WERI-Rb-1 (cell line): ENCODE measurements at regions not wholly inside any gene's neighbourhood (a gene's known extent, or its start where the extent isn't known, plus 50 kb on each side); places are given as distances from the start of the nearest gene placed in this dataset.

ENCODE experiments used
- DNase-seq: peaks from one replicate; pipeline ENCODE4 v3.0.0-alpha.2; 2020
- H3K27ac ChIP-seq: fragments of 250-450 bp; sonication (Bioruptor Pico); 2 replicates; pipeline ENCODE4 v1.5.1; 2020; ENCODE audit warnings: mild to moderate bottlenecking, moderate library complexity
- H3K27me3 ChIP-seq: fragments of 250-450 bp; sonication (Bioruptor Pico); 2 replicates; pipeline ENCODE4 v1.5.1; 2021; ENCODE audit warnings: mild to moderate bottlenecking, low read depth, moderate library complexity; ENCODE audit not compliant: insufficient read depth, severe bottlenecking
- H3K36me3 ChIP-seq: fragments of 250-450 bp; sonication (Bioruptor Pico); 2 replicates; pipeline ENCODE4 v1.5.1; 2020; ENCODE audit warnings: mild to moderate bottlenecking, moderate library complexity
- H3K4me3 ChIP-seq: 2 replicates; pipeline ENCODE4 v1.5.1; 2011; ENCODE audit warnings: low read depth, mild to moderate bottlenecking, control low read depth, low read length
- H3K9me3 ChIP-seq: fragments of 250-450 bp; sonication (Bioruptor Pico); 2 replicates; pipeline ENCODE4 v1.5.1; 2021; ENCODE audit warnings: mild to moderate bottlenecking, moderate library complexity; ENCODE audit not compliant: severe bottlenecking
- TF ChIP-seq, protein P1 (sequence below): IDR thresholded peaks from 2 replicates; pipeline ENCODE4 v1.5.1; 2011; ENCODE audit warnings: low read depth, mild to moderate bottlenecking, control low read depth, inconsistent platforms, low read length

GRCh38 chr5:28380167-28380566, 1341.8 kb upstream of the CDH9 start:
- TF ChIP-seq, protein P1, sequence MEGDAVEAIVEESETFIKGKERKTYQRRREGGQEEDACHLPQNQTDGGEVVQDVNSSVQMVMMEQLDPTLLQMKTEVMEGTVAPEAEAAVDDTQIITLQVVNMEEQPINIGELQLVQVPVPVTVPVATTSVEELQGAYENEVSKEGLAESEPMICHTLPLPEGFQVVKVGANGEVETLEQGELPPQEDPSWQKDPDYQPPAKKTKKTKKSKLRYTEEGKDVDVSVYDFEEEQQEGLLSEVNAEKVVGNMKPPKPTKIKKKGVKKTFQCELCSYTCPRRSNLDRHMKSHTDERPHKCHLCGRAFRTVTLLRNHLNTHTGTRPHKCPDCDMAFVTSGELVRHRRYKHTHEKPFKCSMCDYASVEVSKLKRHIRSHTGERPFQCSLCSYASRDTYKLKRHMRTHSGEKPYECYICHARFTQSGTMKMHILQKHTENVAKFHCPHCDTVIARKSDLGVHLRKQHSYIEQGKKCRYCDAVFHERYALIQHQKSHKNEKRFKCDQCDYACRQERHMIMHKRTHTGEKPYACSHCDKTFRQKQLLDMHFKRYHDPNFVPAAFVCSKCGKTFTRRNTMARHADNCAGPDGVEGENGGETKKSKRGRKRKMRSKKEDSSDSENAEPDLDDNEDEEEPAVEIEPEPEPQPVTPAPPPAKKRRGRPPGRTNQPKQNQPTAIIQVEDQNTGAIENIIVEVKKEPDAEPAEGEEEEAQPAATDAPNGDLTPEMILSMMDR, result no peak
- Histone ChIP-seq H3K4me3 (no peak overlapping the region), H3K27ac (no peak overlapping the region), H3K36me3 (no peaks in the 10 kb centered on the region), H3K27me3 (no peaks in the 10 kb centered on the region), H3K9me3 (peaks cover 2% of the 10 kb centered on the region)
- no peak for DNase-seq

- H3K27ac ChIP-seq, result no peak overlapping the region
- peaks cover 2% of the 10 kb centered on the region for H3K9me3 ChIP-seq
- H3K4me3 ChIP-seq, result no peak overlapping the region
- H3K36me3 ChIP-seq, result no peaks in the 10 kb centered on the region
- TF ChIP-seq, protein P1, result no peak
- no peak for DNase-seq
- H3K27me3 ChIP-seq, result no peaks in the 10 kb centered on the region
These were observed 1336.1 kb upstream of the CDH9 start for GRCh38 chr5:28374492-28374967.

GRCh38 chr5:28370896-28371295, 1332.5 kb upstream of the CDH9 start:
- Histone ChIP-seq H3K27me3 (no peaks in the 10 kb centered on the region), H3K4me3 (no peak overlapping the region), H3K27ac (no peak overlapping the region), H3K9me3 (no peaks in the 10 kb centered on the region), H3K36me3 (no peaks in the 10 kb centered on the region)
- no peak for DNase-seq
- TF ChIP-seq, protein P1, result no peak

GRCh38 chr5:28369418-28369817, 1331.0 kb upstream of the CDH9 start:
- DNase-seq, result no peak
- TF ChIP-seq, protein P1, result no peak
- Histone ChIP-seq H3K4me3 (no peak overlapping the region), H3K36me3 (no peaks in the 10 kb centered on the region), H3K27ac (no peak overlapping the region), H3K27me3 (no peaks in the 10 kb centered on the region), H3K9me3 (no peaks in the 10 kb centered on the region)

DNA sequence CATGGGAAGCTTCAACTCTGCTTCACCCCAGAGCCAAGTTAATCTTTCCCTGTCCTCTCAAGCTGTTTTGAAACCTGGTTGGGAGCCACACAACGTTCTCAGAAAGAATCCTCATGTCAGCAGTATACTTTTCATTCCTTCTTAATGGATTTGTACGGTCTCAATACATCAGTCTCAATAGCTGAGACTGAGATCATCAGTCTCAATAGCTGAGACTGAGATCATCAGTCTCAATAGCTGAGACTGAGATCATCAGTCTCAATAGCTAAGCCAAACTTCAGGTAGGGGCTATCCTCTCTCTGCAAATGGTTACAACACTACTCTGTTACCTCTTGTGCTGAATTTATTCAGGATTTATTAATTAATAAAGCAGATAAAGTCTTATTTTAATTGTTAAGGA, 1317.4 kb upstream of the CDH9 start:
- H3K27me3 ChIP-seq, result no peaks in the 10 kb centered on the region
- TF ChIP-seq, protein P1, result no peak
- peaks cover 3% of the 10 kb centered on the region for H3K9me3 ChIP-seq
- H3K36me3 ChIP-seq, result no peaks in the 10 kb centered on the region
- H3K27ac ChIP-seq, result no peak overlapping the region
- no peak overlapping the region for H3K4me3 ChIP-seq
- DNase-seq, result no peak

GRCh38 chr5:28346696-28347095, 1308.3 kb upstream of the CDH9 start:
- Histone ChIP-seq H3K27ac (no peak overlapping the region), H3K4me3 (no peak overlapping the region), H3K9me3 (peaks cover 3% of the 10 kb centered on the region), H3K36me3 (no peaks in the 10 kb centered on the region), H3K27me3 (no peaks in the 10 kb centered on the region)
- DNase-seq, result no peak
- TF ChIP-seq, protein P1, result no peak
